ENCODE measurements at regions not wholly inside any gene's neighbourhood (a gene's known extent, or its start where the extent isn't known, plus 50 kb on each side); places are given as distances from the start of the nearest gene placed in this dataset.
A peak's percentile ranks its signal among the peaks of the same experiment; 100 is the strongest.

DNA sequence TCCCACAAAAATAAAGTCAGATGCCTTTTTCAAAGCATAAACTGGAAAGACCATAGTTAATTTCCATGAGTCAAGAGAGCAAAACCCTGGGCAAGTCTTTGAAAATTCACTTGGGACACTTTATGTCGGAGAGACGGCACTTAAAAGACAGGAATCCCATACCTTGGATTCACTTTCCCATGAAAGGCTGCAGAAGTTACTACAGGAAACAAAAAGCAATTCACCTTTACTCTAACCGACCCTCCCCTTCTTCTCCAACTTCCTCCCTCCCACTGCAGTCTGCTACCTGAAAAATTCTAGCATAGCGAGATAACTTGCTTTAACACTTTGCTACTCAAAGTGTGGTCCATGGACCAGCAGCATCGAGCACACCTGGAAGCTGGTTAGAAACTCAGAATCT, 539.1 kb upstream of the JAG1 start:
- no peak for DNase-seq
- Histone ChIP-seq H3K27ac (no peak overlapping the region), H3K36me3 (no peaks in the 10 kb centered on the region), H3K9me3 (no peaks in the 10 kb centered on the region), H3K4me1 (peaks cover 0 to 20% (median 0%) of the 10 kb centered on the region in 4 donors), H3K4me3 (no peak overlapping the region), H3K27me3 (no peaks in the 10 kb centered on the region)
- TF ChIP-seq POLR2A (IDR thresholded peaks at IDR 0.05) (no peak), CTCF (IDR thresholded peaks at IDR 0.05) (no peak)

DNA sequence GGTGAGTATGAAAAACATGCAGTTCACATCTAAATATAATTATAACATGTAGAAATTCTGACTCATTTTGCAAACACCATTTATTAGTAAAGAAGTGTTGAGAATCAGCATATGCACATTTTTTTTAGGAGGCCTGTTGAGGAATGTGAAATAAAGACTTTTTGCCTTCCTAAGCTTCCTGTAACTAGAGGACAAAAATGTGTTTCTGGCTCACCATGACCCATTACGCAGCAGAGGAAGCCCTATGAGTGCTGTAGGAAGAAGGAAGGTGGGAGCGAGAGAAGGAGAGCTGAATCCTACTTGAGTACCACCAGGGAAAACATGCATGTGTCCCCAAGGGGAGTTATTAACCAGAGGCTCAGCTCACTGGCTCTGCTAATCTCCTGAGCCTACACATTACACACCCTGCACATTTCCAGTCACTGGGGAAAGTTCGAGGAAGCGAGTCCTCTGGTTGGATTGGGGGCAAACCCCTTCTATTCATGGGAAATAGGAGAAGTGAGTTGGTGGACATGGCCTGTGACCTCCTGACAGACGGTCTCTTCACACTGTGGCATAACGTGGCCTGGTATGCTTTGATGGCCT, 540.5 kb upstream of the JAG1 start:
- Histone ChIP-seq H3K9me3 (no peaks in the 10 kb centered on the region), H3K4me3 (no peak overlapping the region), H3K27ac (no peak overlapping the region), H3K36me3 (no peaks in the 10 kb centered on the region), H3K27me3 (no peaks in the 10 kb centered on the region), H3K4me1 (peaks cover 0 to 13% (median 0%) of the 10 kb centered on the region in 4 donors)
- TF ChIP-seq POLR2A (IDR thresholded peaks at IDR 0.05) (no peak), CTCF (IDR thresholded peaks at IDR 0.05) (no peak)
- no peak for DNase-seq

DNA sequence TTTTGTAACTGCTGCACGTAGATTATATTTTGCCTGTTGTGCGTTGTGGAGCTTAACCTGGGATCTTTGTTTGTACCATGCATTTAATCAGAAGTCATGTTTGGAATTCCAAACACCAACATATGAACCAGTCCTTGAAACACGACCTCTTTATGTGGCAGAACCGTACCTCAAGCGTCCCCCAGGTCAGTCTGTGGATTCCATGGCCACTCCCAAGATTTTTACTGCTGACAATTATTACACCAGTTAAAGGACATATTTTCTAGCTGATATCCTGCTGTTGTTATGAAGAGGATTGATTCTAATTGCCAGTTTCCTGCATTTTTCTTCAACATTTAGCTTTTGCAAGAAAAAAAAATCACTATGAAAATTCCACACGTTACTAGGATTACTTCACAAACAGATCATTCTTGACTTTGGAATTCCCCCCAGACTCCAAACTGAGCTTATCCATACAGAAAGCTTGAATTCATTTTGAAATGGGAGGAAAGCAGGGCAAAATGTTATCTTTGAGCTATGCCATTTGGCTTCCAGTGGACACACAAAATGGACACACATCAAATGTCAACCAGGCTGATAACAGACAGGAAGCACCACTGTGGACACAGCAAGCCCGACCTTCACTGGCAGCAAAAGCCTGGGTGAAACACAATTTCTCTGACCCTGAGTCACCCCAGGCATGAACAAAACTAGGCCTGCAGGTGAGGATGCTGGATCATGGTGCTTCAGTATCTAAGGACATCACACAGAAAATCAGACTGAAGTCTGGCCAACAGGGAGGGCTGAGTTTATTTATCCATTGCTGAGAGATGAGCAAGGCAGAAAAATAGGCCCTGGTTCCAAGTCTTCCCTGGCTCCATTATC, 542.9 kb upstream of the JAG1 start:
- Histone ChIP-seq H3K4me3 (no peak overlapping the region), H3K36me3 (no peaks in the 10 kb centered on the region), H3K27me3 (no peaks in the 10 kb centered on the region), H3K27ac (peak overlapping the region in 1 of 4 donors; percentile 7), H3K4me1 (peaks cover 0 to 13% (median 0%) of the 10 kb centered on the region in 4 donors), H3K9me3 (no peaks in the 10 kb centered on the region)
- no peak for DNase-seq
- TF ChIP-seq POLR2A (IDR thresholded peaks at IDR 0.05) = no peak
- TF ChIP-seq CTCF (IDR thresholded peaks at IDR 0.05) = no peak

- Histone ChIP-seq H3K4me3 (no peak overlapping the region), H3K4me1 (peaks cover 0 to 13% (median 0%) of the 10 kb centered on the region in 4 donors), H3K36me3 (no peaks in the 10 kb centered on the region), H3K27ac (peak overlapping the region in 1 of 4 donors; percentile 7), H3K27me3 (no peaks in the 10 kb centered on the region), H3K9me3 (no peaks in the 10 kb centered on the region)
- no peak for TF ChIP-seq POLR2A (IDR thresholded peaks at IDR 0.05)
- no peak for TF ChIP-seq CTCF (IDR thresholded peaks at IDR 0.05)
- DNase-seq = no peak
Observed at GRCh38 chr20:11217326-11218172, 543.8 kb upstream of the JAG1 start.

DNA sequence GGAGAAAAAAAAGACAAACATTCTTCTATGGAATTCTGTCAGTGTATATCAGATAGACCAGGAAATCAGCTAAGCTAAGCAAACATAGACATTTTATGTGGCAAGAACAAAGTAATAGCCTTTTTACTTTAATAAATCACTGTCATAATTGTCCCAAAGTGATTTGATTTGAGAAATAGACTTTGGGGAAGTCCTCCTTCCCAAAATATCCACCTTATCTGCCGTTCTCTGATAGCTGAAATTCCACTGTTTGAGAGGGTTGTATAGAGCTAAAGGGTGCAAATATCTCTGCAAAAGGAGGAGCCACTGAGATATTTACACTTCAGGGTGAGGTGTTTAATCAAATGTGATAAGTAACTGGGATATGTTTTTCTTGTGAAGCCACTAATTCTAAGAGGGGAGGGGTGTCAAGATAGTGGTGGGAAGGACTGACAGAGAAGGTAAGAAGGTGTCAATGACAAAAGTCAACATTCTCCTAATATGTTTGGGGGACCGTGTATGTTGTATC, 544.4 kb upstream of the JAG1 start:
- Histone ChIP-seq H3K4me1 (peaks cover 0 to 13% (median 0%) of the 10 kb centered on the region in 4 donors), H3K9me3 (no peaks in the 10 kb centered on the region), H3K36me3 (no peaks in the 10 kb centered on the region), H3K27me3 (no peaks in the 10 kb centered on the region), H3K4me3 (no peak overlapping the region), H3K27ac (no peak overlapping the region)
- TF ChIP-seq POLR2A (IDR thresholded peaks at IDR 0.05) = no peak
- TF ChIP-seq CTCF (IDR thresholded peaks at IDR 0.05) = no peak
- no peak for DNase-seq

Data from Peyer's patch (tissue), 4 donors.